NCI-H187 (cell line): ENCODE measurements at regions not wholly inside any gene's neighbourhood (a gene's known extent, or its start where the extent isn't known, plus 50 kb on each side); places are given as distances from the start of the nearest gene placed in this dataset.
A peak's percentile ranks its signal among the peaks of the same experiment; 100 is the strongest.

Experiments used
- DNase-seq, 2 experiments: peaks; one replicate each; lab custom pipeline; 2025; lab: John Stamatoyannopoulos, UW

- no peak for DNase-seq
Measured at GRCh38 chr3:182464513-182465145, 328.7 kb upstream of the ATP11B start.

DNA sequence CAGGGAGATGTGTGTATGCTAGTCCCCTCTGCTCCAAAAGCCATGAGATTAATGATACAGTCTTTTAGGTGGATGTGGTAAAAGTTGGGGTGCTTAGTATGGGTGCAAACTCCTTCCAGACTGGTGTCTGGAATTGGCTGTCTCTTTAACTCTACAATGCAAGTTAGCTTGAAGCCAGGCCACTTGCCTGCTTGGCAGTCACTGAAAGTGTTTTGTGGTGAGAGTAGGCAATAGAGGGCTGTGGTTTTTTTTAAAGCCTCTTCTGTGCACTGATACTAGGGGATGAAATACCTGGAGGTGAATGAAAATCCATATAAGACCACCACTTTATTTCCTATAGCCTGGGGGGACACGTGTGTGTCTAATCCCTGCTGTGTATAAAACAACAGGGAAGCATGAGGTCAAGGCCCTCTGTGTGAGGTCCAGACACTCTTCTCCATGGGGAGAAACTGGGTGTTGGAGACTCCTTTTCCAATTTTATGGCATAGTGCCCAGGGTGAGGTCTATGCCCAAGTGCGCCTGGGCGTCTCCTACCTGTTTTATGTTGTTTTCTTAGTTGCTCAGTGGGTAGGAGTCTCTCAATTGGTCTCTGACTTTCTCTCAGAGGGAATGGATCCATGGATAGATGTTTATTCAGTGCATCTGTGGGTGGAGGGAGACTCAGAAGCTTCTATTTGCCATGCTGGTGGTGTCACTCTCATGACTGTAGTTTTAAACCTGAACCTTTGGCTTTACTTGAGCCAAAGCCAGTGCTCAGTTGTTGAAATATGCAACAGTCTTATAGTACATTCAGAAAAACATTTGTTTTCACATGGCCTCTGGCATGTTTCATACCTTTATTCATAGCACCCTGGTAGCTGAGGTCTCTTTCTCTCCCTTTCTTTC lies 327.8 kb upstream of the ATP11B start:
- DNase-seq = no peak

DNA sequence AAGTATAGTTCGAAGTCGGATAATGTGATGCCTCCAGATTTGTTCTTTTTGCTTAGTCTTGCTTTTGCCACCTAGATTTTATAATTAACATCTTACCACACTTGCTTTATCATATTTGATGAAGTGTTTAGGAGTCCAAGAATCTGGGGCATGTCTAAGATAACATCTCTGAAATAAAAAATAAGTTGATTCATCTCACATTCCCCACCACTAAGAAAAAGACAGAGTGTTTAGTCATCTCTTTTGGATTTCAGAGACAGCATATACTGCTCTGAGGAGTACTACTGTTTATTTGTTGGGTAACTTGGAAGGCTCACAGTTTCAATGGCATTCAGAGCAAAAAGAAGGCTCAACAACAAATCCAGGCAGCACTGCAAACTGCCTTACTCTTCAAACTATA lies 324.2 kb upstream of the ATP11B start:
- DNase-seq = no peak

GRCh38 chr3:182470187-182470586 lies 323.1 kb upstream of the ATP11B start:
- no peak for DNase-seq

DNA sequence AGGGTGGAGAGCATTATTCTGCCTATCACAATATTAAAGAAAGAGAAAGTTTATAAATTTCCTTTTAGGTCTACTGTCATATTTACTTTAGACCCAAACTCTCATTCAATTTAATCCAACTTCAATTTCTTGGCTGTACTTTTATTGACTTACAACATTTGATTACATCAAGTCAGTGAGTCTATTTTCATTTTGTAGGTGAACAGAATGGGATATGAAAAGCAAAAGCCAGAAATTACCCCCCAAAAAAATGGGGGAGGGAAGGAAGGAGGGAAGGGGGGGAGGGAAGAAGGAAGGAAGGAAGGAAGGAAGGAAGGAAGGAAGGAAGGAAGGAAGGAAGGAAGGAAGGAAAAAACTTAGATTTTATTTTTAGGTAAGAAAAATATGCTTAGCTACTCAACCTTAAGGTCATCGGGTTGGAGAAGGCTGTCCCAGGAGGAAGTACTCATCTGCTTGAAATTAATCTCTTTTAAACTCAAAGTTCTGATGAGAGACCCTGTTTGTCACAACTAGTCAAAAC lies 320.1 kb upstream of the ATP11B start:
- no peak for DNase-seq

DNA sequence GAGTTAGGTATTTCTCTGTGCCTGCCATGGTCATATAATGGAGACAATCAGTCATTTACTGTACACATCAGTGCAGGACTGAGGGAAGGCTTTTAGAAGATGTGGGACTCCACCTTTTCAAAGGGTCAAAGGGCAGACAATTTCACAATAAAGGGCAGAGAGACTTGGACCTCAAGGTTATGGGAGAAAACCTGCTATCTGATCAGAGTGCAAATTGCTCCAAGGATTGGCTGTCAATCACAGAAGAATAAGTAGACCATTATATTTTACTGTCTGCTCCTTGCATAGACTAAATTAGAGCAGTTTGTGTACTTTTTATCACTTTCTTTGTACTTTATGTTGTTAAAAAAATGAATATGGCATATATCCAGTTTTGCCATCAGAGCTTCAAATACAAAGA lies 314.9 kb upstream of the ATP11B start:
- DNase-seq = no peak

DNA sequence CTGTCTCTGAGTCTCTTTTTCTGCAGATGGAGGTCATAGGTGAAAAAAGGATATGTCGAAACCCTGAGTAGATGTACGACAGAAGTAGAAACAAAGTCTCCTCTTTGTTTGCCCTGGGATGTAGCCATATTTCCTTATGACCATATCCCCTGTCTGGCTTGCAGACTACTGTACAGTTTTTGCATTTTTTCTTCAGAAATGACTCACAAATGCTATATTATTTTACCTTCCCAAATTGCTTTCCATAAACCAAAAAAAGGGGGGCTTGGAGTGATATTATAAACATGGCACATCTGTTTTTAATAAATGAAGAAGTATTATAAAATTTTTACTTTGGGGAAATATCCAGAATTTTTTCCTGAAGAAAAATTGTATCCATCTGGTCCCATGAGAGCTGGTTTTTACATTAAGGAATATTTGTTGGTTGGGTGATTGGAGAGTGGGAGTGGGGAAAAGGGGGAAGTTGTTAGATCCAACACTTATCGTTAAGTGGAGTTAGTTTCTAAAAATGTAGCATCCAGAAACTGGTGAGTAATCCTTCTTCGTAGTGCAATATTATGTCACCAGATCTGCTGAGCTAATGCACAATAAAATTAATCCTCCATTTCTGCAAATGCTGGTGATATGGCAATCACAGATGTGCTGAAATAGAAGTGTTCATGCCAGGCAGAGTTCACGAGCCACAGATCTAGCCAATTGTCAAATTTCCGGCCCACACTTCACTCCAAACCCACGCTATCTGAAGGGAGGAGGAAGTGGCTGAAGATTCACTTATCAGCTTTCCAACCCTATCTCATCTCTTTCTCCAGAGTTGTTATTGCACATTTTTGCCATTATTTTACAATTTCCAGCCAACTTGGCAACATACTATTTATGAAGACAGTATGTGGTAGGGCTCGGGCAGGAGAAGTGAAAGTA lies 313.6 kb upstream of the ATP11B start:
- no peak for DNase-seq

- DNase-seq = no peak
Measured at GRCh38 chr3:182482705-182483104, 310.6 kb upstream of the ATP11B start.

DNA sequence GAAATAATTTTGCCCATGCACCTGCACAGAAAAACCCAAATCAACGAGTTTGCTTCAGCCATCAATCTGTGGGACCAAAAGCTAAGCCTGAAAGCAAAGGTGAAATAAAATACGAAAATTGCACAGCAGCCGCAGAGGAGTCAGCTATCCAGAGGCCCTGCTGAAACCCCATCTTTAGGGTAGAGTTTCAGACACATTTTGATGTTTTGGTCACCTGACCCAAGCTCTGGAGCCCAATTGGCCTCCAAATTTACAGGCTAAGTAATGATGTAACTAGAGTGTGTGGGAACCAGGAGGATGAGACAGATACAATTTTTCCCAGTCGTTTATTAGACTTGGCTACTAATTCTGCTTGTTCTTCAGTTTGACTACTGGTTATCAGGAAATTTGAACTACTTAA lies 308.6 kb upstream of the ATP11B start:
- DNase-seq = no peak

GRCh38 chr3:182485301-182485700 lies 308.0 kb upstream of the ATP11B start:
- no peak for DNase-seq

GRCh38 chr3:182486463-182486862 lies 306.8 kb upstream of the ATP11B start:
- DNase-seq = peak in 1 of 2 experiments; percentile 20

DNA sequence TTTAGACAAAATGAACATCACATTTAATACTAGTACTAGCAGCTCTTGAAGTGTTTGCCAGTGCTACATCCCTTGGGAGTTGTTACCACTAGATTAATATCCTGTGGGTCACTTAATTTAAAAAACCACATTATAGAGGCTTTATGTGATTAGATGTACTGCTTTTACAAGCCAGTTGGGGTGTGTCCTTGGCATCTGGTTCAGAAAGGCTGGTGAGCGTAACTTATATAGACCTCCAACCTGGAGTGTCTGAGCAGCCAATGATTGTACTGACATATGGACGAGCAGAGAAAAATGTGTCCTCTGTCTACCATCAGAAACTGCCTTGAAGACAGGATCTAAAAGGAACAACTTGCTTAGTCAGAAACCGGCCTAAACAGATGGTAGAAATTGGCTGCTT lies 306.2 kb upstream of the ATP11B start:
- DNase-seq = peak in 1 of 2 experiments; percentile 33

DNA sequence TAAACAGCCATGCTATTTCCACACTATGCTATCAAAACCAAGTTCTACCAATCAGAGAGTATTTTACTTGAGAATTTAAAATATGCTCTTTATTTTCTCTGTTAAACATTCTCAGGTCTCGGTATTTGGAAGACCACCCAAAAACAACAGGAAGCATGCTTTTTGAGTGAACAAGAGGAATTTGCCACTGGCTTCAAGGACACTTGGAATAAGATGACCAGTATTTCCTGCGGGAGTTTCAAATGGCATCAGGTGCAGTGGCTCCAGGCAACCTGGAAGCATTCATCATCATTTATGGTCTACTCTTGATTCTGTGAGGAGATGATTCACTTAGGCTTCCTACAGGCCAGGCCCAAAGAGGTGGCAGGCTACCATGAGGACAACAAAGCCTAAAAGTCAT lies 305.7 kb upstream of the ATP11B start:
- DNase-seq = no peak

GRCh38 chr3:182490596-182491491 lies 302.5 kb upstream of the ATP11B start:
- DNase-seq = peak; percentile 39 to 64

DNA sequence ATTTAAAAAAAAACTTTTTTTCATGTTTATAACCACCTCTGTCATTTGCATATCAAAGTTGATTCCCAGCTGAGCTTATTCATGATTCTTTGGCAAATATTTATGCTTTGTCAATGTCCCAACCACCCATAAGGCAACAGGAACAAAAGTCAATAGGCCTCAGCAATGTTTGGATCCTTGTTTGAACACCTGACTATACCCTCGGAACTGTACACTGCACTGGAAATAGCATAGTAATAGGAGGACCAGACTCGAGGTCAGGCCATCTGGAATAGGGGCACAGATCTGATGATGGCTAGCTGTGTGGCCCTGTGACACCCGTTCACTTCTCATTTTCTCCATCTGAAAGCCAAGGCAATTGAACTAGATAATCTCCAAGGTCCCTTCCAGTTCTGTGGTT lies 301.7 kb upstream of the ATP11B start:
- no peak for DNase-seq

GRCh38 chr3:182492536-182492935 lies 300.8 kb upstream of the ATP11B start:
- DNase-seq = no peak

GRCh38 chr3:182500289-182500688 lies 293.0 kb upstream of the ATP11B start:
- no peak for DNase-seq

DNA sequence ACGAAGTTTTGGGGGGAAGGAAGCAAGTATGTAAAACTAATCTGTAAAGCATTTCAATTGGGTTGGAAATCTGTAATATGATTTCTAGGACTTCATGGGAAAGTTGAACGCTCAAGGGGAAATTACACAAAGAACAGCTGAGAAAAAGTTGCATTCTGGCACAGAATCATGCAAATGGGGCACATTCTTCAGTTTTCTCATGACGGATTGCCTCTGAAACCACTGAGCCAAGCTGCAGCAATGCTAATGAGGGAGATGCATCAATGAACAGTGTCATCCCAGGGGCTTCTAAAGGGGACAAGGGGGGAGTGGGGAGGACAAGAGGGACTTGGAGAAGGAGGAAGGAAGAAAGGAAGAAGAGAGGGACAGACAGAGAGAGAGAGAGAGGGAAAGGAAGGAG lies 291.4 kb upstream of the ATP11B start:
- no peak for DNase-seq

DNA sequence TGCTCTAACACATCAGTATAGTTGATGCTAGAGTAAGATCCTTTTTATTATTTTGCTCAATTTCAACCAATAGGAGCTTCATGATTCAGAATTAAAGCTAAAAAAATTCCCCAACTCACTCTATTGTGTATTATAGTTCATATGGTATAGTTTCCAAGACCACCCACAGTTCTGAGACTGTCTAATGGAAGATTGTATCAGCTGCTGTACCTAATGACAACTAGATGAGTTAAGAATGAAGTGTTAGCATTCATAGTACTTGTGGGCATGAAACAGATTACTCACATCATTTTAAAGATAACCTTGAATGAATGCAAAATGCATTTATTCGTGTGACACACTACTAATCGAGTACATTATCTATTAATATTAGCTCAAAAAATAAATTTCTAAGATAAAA lies 289.9 kb upstream of the ATP11B start:
- no peak for DNase-seq

DNA sequence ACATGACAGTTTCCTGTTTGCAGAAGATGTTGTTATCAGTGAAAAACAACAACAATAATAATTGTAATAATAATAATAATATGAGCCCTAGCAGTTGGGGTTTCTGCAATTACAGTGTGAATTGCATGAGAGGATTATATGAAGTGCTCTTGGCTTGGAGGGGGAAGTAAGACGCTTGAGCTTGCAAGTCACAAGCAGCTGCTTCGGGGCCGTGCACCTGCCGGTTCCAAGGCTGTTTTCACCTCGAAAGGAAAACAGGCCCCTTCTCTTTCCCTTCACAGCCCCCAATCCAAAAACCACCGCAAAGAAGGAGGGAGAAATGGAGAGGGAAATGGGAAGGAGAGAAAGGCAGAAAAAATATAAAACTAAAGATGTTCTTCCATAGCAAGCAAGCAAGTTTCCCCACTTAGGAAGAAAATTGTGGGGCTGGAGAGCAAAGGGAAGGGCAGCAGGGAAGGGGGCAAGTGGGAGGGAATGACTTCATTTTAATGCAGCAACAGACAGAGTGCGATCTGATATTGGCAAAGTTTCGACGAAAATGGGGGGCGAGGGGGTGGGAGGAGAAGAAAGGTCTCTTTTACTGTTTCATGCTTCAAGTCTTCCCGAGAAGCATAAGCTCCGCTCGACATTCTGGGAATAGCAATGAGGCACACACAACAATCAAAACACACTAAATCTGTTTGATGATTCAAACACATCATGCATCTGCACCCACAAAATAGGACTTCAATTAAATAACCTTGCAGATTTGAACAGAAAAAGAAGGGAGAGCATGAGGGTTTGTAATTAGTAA lies 284.2 kb upstream of the ATP11B start:
- peak; percentile 66 to 84 for DNase-seq
